Suprapubic skin (tissue), 4 donors: ENCODE measurements at regions not wholly inside any gene's neighbourhood (a gene's known extent, or its start where the extent isn't known, plus 50 kb on each side); places are given as distances from the start of the nearest gene placed in this dataset.

Experiments
- EP300 ChIP-seq: sonication (generic); formaldehyde crosslinking; IDR thresholded peaks from one replicate; pipeline ENCODE4 v1.6.1; 2017; ENCODE audit warnings: antibody characterized with exemption
- POLR2AphosphoS5 ChIP-seq, 3 donors: sonication (generic); formaldehyde crosslinking; IDR thresholded peaks; one replicate each; pipeline ENCODE4 v1.6.1; 2017; ENCODE audit warnings: antibody characterized with exemption in 3 of 3

DNA sequence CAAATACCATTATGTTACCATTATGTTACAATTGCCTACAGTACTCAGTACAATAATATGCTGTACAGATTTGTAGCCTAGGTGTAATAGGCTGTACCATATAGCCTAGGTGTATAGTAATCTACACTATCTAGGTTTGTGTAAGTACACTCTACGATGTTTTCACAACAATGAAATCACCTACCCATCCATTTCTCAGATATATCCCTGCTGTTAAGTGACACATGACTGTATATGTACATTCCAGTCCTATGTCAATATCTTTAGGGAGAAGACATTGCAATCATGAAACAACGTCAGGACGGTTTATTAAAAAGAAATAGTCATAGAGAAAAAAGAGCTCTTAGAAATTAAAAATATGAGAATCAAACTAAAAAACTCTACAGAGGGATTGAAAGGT lies 119.0 kb upstream of the CDC42EP3 start:
- TF ChIP-seq POLR2AphosphoS5 (IDR thresholded peaks at IDR 0.05) = no peak
- no peak for TF ChIP-seq EP300
